Neural cell (in vitro differentiated cells): ENCODE measurements at regions not wholly inside any gene's neighbourhood (a gene's known extent, or its start where the extent isn't known, plus 50 kb on each side); places are given as distances from the start of the nearest gene placed in this dataset.

Experiments used
- H2AFZ ChIP-seq: fragments of 200-600, 300-800 bp; sonication (generic), shearing (Covaris generic); 2 replicates; pipeline ENCODE4 v1.6.0; 2014; ENCODE audit warnings: low read depth, mild to moderate bottlenecking, antibody characterized with exemption, low read length, moderate library complexity
- H3F3A ChIP-seq: fragments of 200-600 bp; shearing (Covaris generic); 2 replicates; pipeline ENCODE4 v1.6.1; 2016; ENCODE audit warnings: mild to moderate bottlenecking, moderate library complexity, mixed read lengths, antibody characterized with exemption, low read length; ENCODE audit not compliant: insufficient read depth, poor library complexity, severe bottlenecking
- H3K27ac ChIP-seq: fragments of 200-600, 300-800 bp; sonication (generic), shearing (Covaris generic); 2 replicates; pipeline ENCODE4 v1.5.1; 2014; ENCODE audit warnings: mild to moderate bottlenecking, low read length, moderate library complexity
- H3K27me3 ChIP-seq: fragments of 300-800, 200-600 bp; sonication (generic), shearing (Covaris generic); 2 replicates; pipeline ENCODE4 v1.6.0; 2014; ENCODE audit warnings: mild to moderate bottlenecking, low read depth, low read length, moderate library complexity; ENCODE audit not compliant: insufficient read depth
- H3K36me3 ChIP-seq: fragments of 300-800, 200-600 bp; sonication (generic), shearing (Covaris generic); 2 replicates; pipeline ENCODE4 v1.5.1; 2014; ENCODE audit warnings: mild to moderate bottlenecking, antibody characterized with exemption, low read length, moderate library complexity; ENCODE audit not compliant: insufficient read depth
- H3K4me2 ChIP-seq: fragments of 300-800, 200-600 bp; sonication (generic), shearing (Covaris generic); 2 replicates; pipeline ENCODE4 v1.6.0; 2014; ENCODE audit warnings: mild to moderate bottlenecking, low read length
- H3K4me3 ChIP-seq: fragments of 300-800, 200-600 bp; sonication (generic), shearing (Covaris generic); 2 replicates; pipeline ENCODE4 v1.5.1; 2014; ENCODE audit warnings: mild to moderate bottlenecking, low read length, moderate library complexity
- H3K79me2 ChIP-seq: fragments of 200-600 bp; shearing (Covaris generic); replicated peaks from 2 replicates; pipeline ENCODE4 v1.6.0; 2014; ENCODE audit warnings: mild to moderate bottlenecking, low read length, moderate library complexity; ENCODE audit not compliant: insufficient read depth
- H3K9ac ChIP-seq: fragments of 300-800, 200-600 bp; sonication (generic), shearing (Covaris generic); 2 replicates; pipeline ENCODE4 v1.6.1; 2016; ENCODE audit warnings: mild to moderate bottlenecking, low read length, mixed read lengths
- H3K9me2 ChIP-seq: fragments of 200-600 bp; shearing (Covaris generic); 2 replicates; pipeline ENCODE4 v1.6.1; 2016; ENCODE audit warnings: mild to moderate bottlenecking, low read length, mixed read lengths; ENCODE audit not compliant: insufficient read depth
- H3K9me3 ChIP-seq: fragments of 200-600, 300-800 bp; sonication (generic), shearing (Covaris generic); 2 replicates; pipeline ENCODE4 v1.6.1; 2016; ENCODE audit warnings: mild to moderate bottlenecking, mixed run types, low read length, moderate library complexity, mixed read lengths
- H4K20me1 ChIP-seq: fragments of 200-600 bp; shearing (Covaris generic); 2 replicates; pipeline ENCODE4 v1.6.1; 2016; ENCODE audit warnings: mild to moderate bottlenecking, mixed run types; ENCODE audit not compliant: insufficient read depth
- EP300 ChIP-seq: fragments of 450-650 bp; conservative IDR thresholded peaks from 2 replicates; pipeline ENCODE4 v1.6.1; 2014; ENCODE audit warnings: antibody characterized with exemption, mild to moderate bottlenecking, moderate library complexity; ENCODE audit not compliant: poor library complexity, severe bottlenecking
- EZH2 ChIP-seq: fragments of 200-600, 300-800 bp; shearing (Covaris generic), sonication (generic); IDR thresholded peaks from 2 replicates; pipeline ENCODE4 v1.6.1; 2014; ENCODE audit warnings: antibody characterized with exemption, low read length, borderline replicate concordance, mild to moderate bottlenecking; ENCODE audit not compliant: insufficient read depth, poor library complexity, severe bottlenecking
- MXI1 ChIP-seq: fragments of 450-650 bp; conservative IDR thresholded peaks from 2 replicates; pipeline ENCODE4 v1.6.1; 2014; ENCODE audit warnings: antibody characterized with exemption, mild to moderate bottlenecking; ENCODE audit not compliant: poor library complexity, severe bottlenecking
- POLR2AphosphoS5 ChIP-seq: IDR thresholded peaks from 2 replicates; pipeline ENCODE4 v1.6.1; 2012
- RAD21 ChIP-seq: fragments of 450-650 bp; conservative IDR thresholded peaks from 2 replicates; pipeline ENCODE4 v1.6.1; 2014; ENCODE audit warnings: antibody characterized with exemption, mild to moderate bottlenecking, moderate library complexity
- SMC3 ChIP-seq: fragments of 450-650 bp; conservative IDR thresholded peaks from 2 replicates; pipeline ENCODE4 v1.6.1; 2014; ENCODE audit warnings: antibody characterized with exemption, mild to moderate bottlenecking, moderate library complexity; ENCODE audit not compliant: poor library complexity
- TAF1 ChIP-seq: IDR thresholded peaks from 2 replicates; pipeline ENCODE4 v1.6.1; 2012; ENCODE audit warnings: low read depth
- TF ChIP-seq, protein P1 (sequence below): fragments of 450-650 bp; IDR thresholded peaks from 2 replicates; pipeline ENCODE4 v1.5.1; 2014; ENCODE audit warnings: antibody characterized with exemption, mild to moderate bottlenecking, moderate library complexity; ENCODE audit not compliant: poor library complexity, severe bottlenecking
- TF ChIP-seq, protein P2 (sequence below): IDR thresholded peaks from 2 replicates; pipeline ENCODE4 v1.6.1; 2012; ENCODE audit warnings: borderline replicate concordance

DNA sequence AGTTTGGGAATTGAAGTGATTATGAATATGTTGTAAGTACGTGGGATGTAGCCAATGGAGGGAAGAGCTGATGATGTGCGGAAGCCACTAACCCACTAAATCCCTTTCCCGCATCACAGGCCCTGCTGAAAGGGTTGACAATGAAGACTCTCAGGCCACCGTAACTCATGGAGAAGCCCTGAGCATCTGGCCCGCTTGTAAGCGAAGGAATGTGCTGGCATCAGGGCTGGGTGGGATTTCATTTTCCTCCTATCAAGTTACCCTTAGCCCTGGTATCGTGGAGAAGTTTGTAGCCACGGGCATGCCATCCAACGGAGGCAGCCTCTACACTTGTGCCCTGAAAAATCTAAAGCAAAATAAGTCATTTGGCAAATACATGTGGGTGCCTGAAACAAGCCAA is 355.0 kb downstream of the CDH26 start:
- TF ChIP-seq RAD21 (no peak), POLR2AphosphoS5 (no peak), SMC3 (no peak), MXI1 (no peak), TAF1 (no peak), EZH2 (no peak), EP300 (no peak)
- TF ChIP-seq, protein P1, sequence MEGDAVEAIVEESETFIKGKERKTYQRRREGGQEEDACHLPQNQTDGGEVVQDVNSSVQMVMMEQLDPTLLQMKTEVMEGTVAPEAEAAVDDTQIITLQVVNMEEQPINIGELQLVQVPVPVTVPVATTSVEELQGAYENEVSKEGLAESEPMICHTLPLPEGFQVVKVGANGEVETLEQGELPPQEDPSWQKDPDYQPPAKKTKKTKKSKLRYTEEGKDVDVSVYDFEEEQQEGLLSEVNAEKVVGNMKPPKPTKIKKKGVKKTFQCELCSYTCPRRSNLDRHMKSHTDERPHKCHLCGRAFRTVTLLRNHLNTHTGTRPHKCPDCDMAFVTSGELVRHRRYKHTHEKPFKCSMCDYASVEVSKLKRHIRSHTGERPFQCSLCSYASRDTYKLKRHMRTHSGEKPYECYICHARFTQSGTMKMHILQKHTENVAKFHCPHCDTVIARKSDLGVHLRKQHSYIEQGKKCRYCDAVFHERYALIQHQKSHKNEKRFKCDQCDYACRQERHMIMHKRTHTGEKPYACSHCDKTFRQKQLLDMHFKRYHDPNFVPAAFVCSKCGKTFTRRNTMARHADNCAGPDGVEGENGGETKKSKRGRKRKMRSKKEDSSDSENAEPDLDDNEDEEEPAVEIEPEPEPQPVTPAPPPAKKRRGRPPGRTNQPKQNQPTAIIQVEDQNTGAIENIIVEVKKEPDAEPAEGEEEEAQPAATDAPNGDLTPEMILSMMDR: no peak
- TF ChIP-seq, protein P2, sequence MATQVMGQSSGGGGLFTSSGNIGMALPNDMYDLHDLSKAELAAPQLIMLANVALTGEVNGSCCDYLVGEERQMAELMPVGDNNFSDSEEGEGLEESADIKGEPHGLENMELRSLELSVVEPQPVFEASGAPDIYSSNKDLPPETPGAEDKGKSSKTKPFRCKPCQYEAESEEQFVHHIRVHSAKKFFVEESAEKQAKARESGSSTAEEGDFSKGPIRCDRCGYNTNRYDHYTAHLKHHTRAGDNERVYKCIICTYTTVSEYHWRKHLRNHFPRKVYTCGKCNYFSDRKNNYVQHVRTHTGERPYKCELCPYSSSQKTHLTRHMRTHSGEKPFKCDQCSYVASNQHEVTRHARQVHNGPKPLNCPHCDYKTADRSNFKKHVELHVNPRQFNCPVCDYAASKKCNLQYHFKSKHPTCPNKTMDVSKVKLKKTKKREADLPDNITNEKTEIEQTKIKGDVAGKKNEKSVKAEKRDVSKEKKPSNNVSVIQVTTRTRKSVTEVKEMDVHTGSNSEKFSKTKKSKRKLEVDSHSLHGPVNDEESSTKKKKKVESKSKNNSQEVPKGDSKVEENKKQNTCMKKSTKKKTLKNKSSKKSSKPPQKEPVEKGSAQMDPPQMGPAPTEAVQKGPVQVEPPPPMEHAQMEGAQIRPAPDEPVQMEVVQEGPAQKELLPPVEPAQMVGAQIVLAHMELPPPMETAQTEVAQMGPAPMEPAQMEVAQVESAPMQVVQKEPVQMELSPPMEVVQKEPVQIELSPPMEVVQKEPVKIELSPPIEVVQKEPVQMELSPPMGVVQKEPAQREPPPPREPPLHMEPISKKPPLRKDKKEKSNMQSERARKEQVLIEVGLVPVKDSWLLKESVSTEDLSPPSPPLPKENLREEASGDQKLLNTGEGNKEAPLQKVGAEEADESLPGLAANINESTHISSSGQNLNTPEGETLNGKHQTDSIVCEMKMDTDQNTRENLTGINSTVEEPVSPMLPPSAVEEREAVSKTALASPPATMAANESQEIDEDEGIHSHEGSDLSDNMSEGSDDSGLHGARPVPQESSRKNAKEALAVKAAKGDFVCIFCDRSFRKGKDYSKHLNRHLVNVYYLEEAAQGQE: no peak
- H2AFZ ChIP-seq: no peak overlapping the region
- H3K9me3 ChIP-seq: no peaks in the 10 kb centered on the region
- no peaks in the 10 kb centered on the region for H4K20me1 ChIP-seq
- H3K27me3 ChIP-seq: no peaks in the 10 kb centered on the region
- H3K9me2 ChIP-seq: no peaks in the 10 kb centered on the region
- no peaks in the 10 kb centered on the region for H3K79me2 ChIP-seq
- no peaks in the 10 kb centered on the region for H3F3A ChIP-seq
- H3K36me3 ChIP-seq: no peaks in the 10 kb centered on the region
- H3K4me3 ChIP-seq: no peak overlapping the region
- H3K4me2 ChIP-seq: no peak overlapping the region
- H3K9ac ChIP-seq: no peak overlapping the region
- no peak overlapping the region for H3K27ac ChIP-seq

DNA sequence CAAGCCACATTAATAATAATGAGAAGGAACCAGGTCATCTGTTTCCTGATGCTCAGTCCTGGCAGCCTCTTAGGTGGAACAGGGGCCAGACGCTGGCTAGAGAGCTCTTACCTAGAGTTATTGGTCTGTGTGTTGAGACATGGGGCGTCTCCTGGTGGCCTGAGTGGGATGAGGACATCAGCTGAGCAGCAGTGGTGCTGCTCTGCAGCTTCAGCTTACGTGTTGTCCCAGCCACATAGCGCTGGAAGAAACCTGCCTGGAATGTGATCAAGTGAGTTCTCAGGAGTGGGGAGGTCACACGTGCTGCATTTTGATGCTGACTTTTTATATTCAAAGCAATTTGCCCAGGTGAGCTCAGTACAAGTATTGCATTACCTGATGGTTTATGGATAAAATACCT is 355.4 kb downstream of the CDH26 start:
- Histone ChIP-seq H3K4me2 (no peak overlapping the region), H2AFZ (no peak overlapping the region), H3K27ac (no peak overlapping the region), H3K36me3 (no peaks in the 10 kb centered on the region), H4K20me1 (no peaks in the 10 kb centered on the region), H3K9me2 (no peaks in the 10 kb centered on the region), H3K9ac (no peak overlapping the region), H3K27me3 (no peaks in the 10 kb centered on the region), H3K9me3 (no peaks in the 10 kb centered on the region), H3F3A (no peaks in the 10 kb centered on the region), H3K4me3 (no peak overlapping the region), H3K79me2 (no peaks in the 10 kb centered on the region)
- TF ChIP-seq, protein P2: no peak
- TF ChIP-seq RAD21 (no peak), EP300 (no peak), POLR2AphosphoS5 (no peak), SMC3 (no peak), MXI1 (no peak), EZH2 (no peak), TAF1 (no peak)
- TF ChIP-seq, protein P1: no peak
